Inferior parietal cortex (tissue), 1 donor: ENCODE measurements at regions not wholly inside any gene's neighbourhood (a gene's known extent, or its start where the extent isn't known, plus 50 kb on each side); places are given as distances from the start of the nearest gene placed in this dataset.

Experiments used
- DNase-seq: peaks from one replicate; pipeline ENCODE4 v3.0.0-alpha.2; 2016; ENCODE audit errors: extremely low spot score

- peak; percentile 23 for DNase-seq
Observed at GRCh38 chr14:51145246-51145645, 50.3 kb upstream of the TRIM9 start.

- DNase-seq: no peak
Observed at GRCh38 chr14:51147183-51147582, 52.3 kb upstream of the TRIM9 start.

- DNase-seq: no peak
Observed at GRCh38 chr14:51155326-51155725, 60.4 kb upstream of the TRIM9 start.

GRCh38 chr14:51157012-51157411, 62.1 kb upstream of the TRIM9 start:
- no peak for DNase-seq

- DNase-seq: no peak
Observed at GRCh38 chr14:51160871-51161270, 66.0 kb upstream of the TRIM9 start.

- no peak for DNase-seq
Observed at GRCh38 chr14:51165415-51165814, 70.5 kb upstream of the TRIM9 start.

GRCh38 chr14:51167587-51168214, 72.3 kb upstream of the TMX1 start:
- DNase-seq: no peak

- DNase-seq: no peak
Observed at GRCh38 chr14:51168215-51168613, 71.8 kb upstream of the TMX1 start.

- no peak for DNase-seq
Observed at GRCh38 chr14:51173863-51174262, 66.2 kb upstream of the TMX1 start.

- DNase-seq: no peak
Observed at GRCh38 chr14:51176839-51177238, 63.2 kb upstream of the TMX1 start.

GRCh38 chr14:51180577-51180976, 59.5 kb upstream of the TMX1 start:
- DNase-seq: no peak

GRCh38 chr14:51182131-51182565, 57.9 kb upstream of the TMX1 start:
- DNase-seq: peak; percentile 48

GRCh38 chr14:51185180-51185579, 54.9 kb upstream of the TMX1 start:
- DNase-seq: no peak

- no peak for DNase-seq
Observed at GRCh38 chr14:51185754-51186153, 54.3 kb upstream of the TMX1 start.

- peak; percentile 59 for DNase-seq
Observed at GRCh38 chr14:51188566-51189185, 51.4 kb upstream of the TMX1 start.

- no peak for DNase-seq
Observed at GRCh38 chr14:51189600-51190376, 50.3 kb upstream of the TMX1 start.
